ENCODE measurements at regions not wholly inside any gene's neighbourhood (a gene's known extent, or its start where the extent isn't known, plus 50 kb on each side); places are given as distances from the start of the nearest gene placed in this dataset.
"Not testable (repeated sequence)": the region's sequence is repeated elsewhere in the genome, so short reads cannot be mapped to it uniquely, and the experiment has no call there.

DNA sequence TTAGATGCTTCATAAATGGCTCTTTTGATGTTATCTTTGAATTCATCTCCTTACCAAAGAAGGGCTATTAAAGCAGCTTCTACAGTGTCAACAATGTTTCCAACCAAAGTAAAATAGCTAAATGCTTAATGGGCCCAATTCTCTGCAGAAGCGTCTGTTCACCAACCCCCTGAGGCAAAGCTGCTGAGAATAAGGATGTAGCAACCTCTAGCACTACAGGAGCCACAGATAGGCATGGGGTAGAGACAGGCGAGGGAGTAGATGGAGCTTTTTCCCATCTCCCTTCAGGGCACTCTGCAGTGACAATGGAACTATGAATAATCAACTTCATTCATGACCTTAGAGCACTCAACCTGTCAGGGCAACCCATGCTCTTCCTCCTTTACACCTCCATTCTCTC lies 134.1 kb downstream of the FZD1 start:
- no peak for DNase-seq (ENCODE audit: low read depth)

DNA sequence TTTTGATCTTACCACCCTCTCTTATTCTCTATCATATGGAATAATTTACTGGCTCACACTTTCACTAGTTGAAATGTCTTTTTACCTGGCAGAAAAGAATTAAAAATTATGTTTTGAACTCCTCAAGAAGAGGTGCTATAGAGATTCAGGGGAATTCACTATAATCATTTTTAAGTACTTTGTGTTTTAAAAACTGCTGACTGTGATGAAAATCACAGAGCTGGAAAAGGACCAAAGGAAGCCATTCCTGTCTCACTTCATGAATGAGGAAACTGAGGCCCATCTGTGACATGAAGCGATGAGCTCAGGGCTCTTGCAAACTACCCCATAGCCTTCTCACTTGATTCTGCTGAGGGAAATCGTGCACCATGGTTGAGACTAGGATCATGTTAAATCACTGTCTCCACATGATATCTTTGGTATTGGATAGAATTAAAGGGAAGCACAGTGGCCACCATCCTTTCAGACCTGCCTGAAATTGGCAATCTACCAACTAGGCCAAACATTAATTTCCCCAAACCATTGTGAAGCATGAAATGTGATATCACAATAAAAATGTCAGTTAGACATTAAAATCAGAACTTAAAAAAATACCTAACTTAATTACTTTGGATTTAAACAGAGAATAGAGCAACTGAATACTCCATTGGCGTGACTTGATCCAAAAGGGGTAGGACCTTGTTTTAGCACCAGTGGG lies 141.0 kb downstream of the FZD1 start:
- DNase-seq (ENCODE audit: low read depth) = no peak

DNA sequence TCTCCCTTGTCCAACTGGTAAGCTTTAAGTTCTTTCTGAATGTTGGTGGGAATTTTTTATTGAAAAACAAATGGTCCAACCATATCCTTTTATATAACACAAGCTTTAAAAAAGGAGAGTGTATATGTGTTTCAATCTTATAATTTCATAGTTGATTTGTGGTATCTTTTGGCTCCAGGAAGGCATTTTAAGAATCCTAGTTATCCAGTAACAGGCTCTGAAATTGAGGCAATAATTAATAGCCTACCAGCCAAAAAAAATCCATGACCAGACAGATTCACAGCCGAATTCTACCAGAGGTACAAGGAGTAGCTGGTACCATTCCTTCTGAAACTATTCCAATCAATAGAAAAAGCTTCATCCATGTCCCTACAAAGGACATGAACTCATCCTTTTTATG lies 141.6 kb downstream of the FZD1 start:
- not testable (repeated sequence) for DNase-seq (ENCODE audit: low read depth)

DNA sequence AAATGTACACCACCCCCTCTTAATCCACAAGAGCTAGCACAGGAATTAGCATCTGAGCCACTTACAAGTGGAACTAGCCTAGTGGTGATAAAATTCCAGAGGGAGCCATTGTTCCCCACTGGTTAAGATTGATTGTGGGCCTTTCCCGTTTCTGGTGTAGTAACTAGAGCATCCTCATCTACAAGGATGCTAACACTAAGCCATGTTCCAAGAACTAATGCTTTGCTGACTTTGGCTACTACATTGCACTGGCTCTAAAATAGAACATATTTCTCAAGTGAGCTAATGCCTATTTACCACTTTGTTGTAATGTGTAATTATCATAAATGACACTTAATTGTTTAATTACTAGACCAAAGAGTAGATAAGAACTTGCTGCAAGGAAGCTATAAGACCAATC lies 143.7 kb downstream of the FZD1 start:
- no peak for DNase-seq (ENCODE audit: low read depth)

DNA sequence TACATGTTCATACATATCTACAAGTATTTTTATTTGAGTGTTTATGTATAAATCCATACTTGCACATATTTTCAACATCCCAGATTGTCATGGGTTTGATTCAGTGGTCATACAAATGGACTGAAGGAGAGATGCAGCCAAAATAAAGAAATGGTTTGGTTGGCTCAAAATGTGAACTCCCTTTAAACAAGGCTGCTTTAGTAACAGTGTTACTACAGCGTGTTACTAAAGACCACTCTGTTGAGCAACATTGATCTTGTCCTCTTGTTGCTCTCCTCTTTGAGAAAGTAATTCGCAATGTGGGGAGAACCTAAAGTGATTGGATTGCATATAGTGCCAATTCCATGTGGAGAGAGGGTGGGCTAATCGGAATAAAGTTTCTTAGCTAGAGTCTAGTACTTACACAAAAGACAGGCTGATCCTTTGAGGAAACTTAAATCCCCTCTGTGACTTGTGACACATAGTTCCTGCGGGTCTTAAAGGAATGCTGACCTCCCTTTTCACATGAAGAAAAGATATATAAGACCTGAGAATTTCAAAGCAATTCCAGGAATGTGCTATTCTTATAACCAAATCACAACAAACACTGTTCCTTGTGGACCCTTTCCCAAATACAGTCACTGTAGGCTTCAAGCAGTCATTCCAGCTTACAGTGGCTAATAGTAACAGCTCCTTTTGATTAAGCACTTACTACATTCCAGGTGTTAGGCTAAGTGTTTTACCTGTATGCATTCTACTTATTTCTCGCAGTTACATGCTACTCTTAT lies 144.3 kb downstream of the FZD1 start:
- no peak for DNase-seq (ENCODE audit: low read depth)

DNA sequence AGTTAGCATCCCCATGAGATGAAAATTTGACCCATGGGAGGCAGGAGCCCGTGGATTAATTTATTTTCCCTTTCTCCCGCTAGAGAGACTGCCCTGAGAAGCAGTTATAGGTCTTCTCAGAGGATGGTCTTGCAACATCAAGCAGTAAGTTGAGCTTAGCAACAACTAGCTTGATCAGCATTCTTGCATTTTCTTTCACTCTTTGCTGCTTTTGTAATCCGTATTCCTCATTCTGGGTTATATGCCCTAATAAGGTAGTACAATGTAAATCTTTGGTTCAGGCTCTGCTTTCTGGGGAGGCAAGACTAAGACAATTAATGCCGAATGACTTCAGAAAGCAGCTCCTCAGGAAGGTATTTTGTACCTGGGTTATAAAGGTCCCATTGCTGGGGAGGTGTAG lies 146.8 kb downstream of the FZD1 start:
- DNase-seq (ENCODE audit: low read depth) = no peak

DNA sequence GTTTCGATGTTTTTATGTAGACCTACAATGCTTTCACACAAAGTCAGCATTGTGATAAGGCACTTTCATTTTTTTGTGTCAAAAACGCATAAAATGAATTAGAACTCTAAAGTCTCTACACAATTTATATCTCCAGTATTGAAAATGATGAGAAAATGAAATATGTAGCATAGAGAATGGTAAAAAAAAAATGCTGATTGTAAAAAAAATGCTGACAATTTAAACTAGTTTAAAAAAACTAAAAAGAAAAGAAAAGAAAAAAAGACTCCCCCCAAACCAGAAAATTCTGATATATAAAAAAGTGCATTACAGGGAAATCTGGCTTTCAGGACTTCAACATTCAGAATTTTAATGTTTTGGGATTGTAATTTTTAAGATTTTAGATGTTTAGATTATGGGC lies 148.1 kb downstream of the FZD1 start:
- no peak for DNase-seq (ENCODE audit: low read depth)

DNA sequence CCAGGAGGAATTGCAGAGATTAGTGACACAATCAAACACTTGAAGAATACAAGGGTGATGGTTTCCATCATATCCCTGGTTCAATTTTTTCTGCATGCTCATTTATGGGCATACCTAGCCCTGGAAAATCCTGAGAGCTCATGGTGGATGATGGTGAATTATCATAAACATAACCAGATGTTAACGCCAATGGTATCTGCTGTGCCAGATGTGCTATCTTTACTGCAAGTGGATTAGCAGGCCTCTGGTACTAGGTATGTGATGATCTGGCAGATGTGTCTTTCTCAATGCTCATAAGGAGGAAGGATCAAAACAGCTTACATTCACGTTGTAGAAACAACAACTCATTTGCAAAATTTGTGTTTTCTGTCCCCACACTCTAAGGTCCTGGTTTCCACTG lies 150.5 kb downstream of the FZD1 start:
- DNase-seq (ENCODE audit: low read depth) = no peak

DNA sequence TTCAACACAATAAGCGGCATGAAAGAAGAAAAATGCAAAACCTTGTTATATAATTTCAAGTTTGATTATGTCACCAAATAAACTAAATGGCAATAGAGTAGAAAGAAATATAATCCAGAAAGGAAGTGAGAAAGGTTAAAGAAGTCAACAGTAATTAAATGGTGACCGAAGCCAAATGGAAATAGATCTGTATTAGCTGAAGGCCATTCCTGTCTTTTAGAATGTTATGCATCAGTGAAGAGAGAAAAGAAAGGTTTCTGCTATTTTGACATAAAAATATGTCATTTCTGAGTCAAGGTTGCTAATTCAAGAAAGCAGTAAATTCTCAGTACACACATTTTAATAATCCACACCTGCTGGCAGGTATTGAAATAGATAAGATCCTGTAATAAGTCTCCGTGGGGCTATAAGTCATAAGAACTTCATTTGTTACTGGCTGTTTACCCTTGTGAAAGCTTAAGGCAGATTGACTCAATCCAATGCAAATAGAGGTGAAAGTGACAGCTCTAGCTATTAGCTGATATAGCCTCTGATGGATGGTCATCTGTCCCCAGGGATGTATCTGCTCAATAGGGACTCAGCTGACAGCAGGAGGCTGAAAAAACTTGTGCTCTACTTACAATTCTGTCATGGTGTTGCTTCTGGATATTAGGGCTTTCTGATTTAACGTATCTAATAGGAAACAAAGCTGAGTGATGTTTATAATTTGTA lies 152.1 kb downstream of the FZD1 start:
- DNase-seq (ENCODE audit: low read depth) = no peak

DNA sequence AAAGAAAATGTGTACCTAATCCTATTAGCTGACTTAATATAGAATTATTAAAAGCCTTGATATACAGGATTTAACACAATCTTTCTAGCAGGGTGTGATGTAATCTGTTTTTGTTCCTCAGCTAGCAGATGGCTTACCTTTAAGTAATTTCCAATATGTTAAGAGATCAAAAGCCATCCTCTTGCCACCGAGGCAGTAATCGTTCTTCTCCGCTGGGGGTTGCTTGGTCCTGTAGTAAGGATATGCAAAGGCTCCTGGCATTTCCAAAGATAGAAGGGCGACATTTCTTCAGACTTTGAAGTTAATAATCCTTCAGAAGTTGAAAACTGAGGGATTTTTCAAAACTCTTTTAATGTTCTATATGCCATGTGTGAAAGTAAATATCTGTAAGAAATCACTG lies 156.4 kb downstream of the FZD1 start:
- DNase-seq (ENCODE audit: low read depth) = no peak

DNA sequence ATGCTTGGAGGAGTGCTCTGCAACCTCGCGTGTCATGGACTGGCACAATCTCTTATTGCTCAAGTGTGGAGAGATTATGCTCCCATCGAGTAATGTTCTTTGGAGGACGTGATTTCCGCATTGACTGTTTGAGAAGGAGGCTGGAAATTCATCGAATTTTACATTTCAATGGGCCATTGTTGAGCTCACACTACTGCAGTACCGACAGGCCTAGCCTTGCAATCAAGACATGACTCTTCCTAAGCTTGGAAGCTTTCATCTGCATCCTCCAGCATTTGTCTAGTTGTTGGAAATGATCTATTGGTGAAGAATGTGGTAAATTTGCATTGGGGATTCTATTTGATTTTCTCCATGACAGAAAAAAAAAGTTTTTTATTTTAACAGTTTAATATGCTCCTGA lies 156.8 kb downstream of the FZD1 start:
- no peak for DNase-seq (ENCODE audit: low read depth)

DNA sequence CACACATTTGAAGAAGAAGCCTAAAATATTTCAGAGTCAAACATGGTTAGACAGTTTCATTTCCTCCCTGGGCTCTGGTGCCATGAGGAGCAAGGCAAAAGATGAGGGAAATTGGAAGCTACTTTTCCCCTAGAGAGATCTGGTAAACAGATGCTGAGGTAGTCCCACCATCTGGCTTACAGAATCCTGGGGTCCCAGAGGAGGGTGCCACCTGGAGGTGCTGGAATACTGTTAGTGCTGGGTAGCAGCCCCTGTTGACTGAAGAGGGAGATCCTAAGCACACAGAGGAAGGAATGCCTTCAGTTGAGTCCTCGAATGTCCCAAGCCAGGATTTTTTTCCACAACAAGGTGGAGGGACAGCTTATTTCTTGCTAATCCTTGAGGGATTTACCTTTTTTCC lies 160.1 kb downstream of the FZD1 start:
- DNase-seq (ENCODE audit: low read depth) = no peak

DNA sequence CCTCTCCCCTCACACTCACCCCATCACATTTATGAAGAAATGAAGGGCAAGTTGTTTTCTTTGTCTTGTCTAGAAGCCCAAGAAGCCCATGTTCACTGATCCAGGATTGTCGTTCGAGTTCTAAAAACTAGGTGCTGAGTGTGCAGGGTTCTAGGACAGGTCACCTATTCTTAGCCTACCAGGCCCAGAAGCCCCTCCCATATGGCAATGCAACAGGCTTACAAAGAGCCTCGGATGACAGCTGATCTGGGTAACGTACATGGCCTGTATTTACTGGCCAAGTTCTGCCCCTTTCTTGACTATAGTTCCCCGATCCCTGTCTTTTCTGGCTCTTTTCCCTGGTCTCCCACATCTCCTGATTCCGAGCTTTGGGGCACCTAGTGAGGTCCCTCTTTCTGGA lies 160.9 kb downstream of the FZD1 start:
- no peak for DNase-seq (ENCODE audit: low read depth)

DNA sequence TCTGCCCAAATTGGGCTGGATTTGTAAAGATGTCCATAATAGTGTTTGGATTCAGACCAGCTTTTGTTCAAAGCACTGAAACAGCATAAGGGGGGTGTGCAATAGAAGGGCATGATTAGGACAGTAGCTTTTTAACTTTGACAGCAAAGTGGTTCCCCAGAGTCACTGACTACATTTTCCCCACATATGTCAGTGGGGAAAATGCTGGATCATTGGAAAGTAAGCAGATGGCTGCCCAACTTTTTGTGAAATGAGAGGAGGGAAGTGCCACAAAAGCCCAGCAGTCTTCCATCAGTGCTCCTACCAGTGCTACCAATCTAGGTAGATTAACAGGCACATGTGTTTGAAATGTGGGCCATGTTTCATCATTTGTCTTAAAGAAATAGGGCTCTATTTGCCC lies 162.8 kb downstream of the FZD1 start:
- DNase-seq (ENCODE audit: low read depth) = no peak

DNA sequence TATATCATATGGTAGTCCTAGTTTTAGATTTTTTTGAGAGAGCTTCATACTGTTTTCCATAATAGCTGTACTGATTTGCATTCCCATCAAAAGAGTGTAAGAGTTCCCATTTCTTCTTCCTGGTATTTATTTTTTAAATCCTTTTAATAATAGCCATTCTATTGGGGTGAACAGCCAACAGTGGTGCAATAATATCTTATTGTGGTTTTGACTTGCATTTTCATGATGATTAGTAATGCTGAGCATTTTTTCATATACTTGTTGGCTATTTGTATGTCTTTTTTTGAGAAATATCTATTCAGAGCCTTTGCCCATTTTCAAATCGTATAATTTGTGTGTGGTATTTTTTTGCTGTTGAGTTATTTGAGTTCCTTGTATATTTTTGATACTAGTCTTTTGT lies 167.4 kb downstream of the FZD1 start:
- no peak for DNase-seq (ENCODE audit: low read depth)

DNA sequence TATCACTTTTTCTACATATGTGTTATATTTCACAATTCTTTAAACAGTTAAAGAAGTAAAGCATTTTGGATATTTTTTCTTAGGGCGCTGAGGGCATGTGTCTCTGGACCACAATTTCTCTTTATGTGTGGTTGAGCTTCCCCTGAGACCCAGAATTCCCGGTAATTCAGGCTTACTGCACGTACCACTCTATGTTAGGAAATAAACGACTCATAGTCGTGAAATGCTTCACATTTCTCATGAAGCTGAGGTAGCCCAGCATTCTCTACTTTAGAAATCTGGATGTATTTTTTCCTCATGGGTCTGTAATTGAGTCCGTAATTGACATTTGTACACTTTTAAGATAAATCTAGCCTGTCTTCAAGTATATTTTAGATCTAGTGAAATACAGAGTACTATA lies 170.6 kb downstream of the FZD1 start:
- DNase-seq (ENCODE audit: low read depth) = no peak

DNA sequence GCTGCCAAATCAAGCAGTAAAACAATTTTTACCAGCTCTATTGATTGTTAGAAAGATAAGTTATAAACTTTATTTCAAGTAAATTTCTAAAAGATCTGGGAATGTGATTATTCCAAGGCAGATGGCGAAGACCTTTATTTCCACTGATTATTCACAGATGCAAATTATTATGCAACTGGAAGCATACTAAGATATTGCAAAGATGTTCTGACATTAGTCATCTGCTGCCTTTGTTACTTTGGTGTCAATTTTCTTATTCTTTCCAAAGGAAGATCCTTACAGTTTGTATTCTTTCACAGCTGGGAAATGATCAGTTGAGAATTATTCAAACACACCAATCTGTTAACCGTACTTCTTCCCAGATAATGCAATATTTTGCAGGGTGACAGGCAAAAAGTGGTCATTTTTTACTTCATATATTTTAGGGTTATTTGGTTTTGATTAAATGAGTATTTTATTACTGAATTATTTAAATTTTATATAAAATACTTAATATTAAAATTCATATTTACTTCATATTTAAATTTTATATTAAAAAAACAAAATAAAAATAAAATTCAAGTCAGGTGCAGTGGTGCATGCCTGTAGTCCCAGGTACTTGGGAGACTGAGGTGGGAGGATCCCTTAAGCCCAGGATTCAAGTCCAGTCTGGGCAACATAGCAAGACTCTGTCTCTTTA lies 171.3 kb downstream of the FZD1 start:
- no peak for DNase-seq (ENCODE audit: low read depth)

DNA sequence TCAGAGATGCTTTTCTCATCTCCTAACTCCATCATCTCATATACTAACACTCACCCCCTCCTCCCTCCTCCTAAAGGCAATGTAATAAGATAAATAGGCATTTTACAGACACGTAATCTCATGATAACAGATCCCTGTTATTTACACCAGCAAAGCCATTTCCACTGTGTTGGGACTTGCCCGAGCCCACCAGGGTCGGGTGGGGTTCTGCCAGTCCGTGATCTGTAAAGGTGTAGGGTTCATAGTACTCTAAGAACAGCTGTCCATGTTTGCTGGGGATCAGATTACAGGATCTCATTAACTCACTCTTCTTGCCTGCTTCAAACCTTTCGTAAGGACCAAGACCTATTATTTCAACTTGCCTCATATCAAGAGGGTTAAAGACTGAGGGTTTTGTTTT lies 172.4 kb downstream of the FZD1 start:
- no peak for DNase-seq (ENCODE audit: low read depth)

DNA sequence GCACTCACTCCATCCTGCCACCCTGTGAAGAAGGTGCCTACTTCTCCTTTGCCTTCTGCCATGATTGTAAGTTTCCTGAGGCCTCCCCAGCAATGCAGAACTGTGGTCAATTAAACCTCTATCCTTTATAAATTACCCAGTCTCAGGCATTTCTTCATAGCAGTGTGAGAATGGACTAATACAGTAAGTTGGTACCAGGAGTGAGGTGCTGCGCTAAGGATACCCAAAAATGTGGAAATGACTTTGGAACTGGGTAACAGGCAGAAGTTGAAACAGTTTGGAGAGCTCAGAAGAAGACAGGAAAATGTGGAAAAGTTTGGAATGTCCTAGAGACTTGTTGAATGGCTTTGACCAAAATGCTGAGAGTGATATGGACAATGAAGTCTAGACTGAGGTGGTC lies 176.0 kb downstream of the FZD1 start:
- not testable (repeated sequence) for DNase-seq (ENCODE audit: low read depth)

DNA sequence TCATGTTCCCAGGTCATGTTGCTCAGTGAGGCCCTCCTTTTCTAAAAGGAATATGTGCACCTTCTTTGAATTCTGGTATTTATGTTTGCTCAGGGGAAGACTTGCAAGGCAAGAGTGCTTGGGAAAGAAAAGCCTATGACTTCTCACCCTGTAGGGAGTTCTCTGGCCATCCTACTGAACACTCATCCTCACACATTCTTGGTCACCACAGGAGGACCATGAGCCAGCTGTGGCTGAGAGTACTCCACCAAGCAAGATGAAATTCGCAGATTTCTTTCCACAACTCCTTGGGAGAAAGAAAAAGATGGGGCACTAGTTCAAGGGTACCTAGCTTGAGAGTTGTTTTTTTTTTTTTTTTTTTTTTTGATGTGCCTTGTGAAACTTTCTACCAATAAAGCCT lies 179.6 kb downstream of the FZD1 start:
- DNase-seq (ENCODE audit: low read depth) = no peak

DNA sequence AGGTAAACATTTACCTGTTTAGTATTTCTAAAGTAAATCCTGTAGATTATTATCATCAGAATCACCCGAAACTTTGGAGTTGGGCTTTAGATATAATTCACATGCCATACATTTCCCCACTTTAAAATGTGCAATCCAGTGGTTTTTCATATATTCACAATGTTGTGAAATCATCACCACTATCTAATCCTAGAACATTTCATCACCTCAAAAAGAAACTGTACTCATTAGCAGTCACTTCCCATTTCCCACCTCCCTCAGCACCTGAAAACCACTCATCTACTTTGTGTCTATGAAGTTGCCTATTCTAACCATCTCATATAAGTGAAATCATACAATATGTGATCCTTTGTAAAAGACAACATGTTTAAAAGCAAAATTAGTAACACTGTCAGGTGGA lies 182.6 kb downstream of the FZD1 start:
- DNase-seq (ENCODE audit: low read depth) = no peak

DNA sequence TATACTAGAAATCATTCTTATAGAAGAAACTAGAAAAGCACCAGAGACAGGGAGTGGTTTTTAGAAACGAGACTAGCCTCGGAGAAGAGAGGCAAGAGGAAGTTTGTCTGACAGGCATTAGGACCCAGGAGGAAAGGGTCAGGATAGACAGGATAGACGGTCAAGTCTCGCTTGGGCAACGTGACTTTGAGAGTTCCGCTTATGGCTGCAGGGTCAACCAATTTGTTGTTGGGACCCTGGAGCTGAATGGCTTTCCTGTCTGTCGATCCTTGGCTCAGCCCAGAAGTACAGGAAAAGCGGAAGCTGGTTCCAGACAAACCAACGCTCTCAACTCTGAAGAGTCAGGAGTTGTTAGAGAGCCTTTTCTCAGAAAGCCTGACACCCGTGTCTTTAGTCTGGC lies 191.2 kb downstream of the FZD1 start:
- no peak for DNase-seq (ENCODE audit: low read depth)

DNA sequence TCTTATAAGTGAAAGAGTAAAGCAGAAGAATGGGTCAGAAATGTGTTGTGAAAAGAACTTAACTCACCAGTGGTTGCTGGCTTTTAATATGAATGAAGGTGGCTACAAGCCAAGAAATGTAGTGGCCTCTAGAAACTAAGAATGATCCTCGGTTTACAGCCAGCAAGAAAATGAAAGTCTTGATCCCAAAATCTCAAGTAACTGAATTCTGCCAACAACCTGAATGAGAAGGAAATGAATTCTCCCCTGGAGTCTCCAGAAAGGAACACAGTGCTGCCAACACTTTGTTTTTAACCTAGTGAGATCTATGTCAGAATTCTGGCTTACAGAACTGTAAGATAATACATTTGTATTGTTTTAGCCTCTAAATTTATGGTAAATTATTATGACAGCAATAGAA lies 193.0 kb downstream of the FZD1 start:
- no peak for DNase-seq (ENCODE audit: low read depth)
